K562 (cell line): ENCODE measurements at regions not wholly inside any gene's neighbourhood (a gene's known extent, or its start where the extent isn't known, plus 50 kb on each side); places are given as distances from the start of the nearest gene placed in this dataset.

Experiments
- TF ChIP-seq, protein P1 (sequence below): fragments of 450-650 bp; IDR thresholded peaks from 2 replicates; pipeline ENCODE4 v1.6.1; 2016; ENCODE audit warnings: mild to moderate bottlenecking, moderate library complexity

GRCh38 chr7:127447326-127447945, 54.9 kb upstream of the ZNF800 start (continued):
- TF ChIP-seq, protein P1, sequence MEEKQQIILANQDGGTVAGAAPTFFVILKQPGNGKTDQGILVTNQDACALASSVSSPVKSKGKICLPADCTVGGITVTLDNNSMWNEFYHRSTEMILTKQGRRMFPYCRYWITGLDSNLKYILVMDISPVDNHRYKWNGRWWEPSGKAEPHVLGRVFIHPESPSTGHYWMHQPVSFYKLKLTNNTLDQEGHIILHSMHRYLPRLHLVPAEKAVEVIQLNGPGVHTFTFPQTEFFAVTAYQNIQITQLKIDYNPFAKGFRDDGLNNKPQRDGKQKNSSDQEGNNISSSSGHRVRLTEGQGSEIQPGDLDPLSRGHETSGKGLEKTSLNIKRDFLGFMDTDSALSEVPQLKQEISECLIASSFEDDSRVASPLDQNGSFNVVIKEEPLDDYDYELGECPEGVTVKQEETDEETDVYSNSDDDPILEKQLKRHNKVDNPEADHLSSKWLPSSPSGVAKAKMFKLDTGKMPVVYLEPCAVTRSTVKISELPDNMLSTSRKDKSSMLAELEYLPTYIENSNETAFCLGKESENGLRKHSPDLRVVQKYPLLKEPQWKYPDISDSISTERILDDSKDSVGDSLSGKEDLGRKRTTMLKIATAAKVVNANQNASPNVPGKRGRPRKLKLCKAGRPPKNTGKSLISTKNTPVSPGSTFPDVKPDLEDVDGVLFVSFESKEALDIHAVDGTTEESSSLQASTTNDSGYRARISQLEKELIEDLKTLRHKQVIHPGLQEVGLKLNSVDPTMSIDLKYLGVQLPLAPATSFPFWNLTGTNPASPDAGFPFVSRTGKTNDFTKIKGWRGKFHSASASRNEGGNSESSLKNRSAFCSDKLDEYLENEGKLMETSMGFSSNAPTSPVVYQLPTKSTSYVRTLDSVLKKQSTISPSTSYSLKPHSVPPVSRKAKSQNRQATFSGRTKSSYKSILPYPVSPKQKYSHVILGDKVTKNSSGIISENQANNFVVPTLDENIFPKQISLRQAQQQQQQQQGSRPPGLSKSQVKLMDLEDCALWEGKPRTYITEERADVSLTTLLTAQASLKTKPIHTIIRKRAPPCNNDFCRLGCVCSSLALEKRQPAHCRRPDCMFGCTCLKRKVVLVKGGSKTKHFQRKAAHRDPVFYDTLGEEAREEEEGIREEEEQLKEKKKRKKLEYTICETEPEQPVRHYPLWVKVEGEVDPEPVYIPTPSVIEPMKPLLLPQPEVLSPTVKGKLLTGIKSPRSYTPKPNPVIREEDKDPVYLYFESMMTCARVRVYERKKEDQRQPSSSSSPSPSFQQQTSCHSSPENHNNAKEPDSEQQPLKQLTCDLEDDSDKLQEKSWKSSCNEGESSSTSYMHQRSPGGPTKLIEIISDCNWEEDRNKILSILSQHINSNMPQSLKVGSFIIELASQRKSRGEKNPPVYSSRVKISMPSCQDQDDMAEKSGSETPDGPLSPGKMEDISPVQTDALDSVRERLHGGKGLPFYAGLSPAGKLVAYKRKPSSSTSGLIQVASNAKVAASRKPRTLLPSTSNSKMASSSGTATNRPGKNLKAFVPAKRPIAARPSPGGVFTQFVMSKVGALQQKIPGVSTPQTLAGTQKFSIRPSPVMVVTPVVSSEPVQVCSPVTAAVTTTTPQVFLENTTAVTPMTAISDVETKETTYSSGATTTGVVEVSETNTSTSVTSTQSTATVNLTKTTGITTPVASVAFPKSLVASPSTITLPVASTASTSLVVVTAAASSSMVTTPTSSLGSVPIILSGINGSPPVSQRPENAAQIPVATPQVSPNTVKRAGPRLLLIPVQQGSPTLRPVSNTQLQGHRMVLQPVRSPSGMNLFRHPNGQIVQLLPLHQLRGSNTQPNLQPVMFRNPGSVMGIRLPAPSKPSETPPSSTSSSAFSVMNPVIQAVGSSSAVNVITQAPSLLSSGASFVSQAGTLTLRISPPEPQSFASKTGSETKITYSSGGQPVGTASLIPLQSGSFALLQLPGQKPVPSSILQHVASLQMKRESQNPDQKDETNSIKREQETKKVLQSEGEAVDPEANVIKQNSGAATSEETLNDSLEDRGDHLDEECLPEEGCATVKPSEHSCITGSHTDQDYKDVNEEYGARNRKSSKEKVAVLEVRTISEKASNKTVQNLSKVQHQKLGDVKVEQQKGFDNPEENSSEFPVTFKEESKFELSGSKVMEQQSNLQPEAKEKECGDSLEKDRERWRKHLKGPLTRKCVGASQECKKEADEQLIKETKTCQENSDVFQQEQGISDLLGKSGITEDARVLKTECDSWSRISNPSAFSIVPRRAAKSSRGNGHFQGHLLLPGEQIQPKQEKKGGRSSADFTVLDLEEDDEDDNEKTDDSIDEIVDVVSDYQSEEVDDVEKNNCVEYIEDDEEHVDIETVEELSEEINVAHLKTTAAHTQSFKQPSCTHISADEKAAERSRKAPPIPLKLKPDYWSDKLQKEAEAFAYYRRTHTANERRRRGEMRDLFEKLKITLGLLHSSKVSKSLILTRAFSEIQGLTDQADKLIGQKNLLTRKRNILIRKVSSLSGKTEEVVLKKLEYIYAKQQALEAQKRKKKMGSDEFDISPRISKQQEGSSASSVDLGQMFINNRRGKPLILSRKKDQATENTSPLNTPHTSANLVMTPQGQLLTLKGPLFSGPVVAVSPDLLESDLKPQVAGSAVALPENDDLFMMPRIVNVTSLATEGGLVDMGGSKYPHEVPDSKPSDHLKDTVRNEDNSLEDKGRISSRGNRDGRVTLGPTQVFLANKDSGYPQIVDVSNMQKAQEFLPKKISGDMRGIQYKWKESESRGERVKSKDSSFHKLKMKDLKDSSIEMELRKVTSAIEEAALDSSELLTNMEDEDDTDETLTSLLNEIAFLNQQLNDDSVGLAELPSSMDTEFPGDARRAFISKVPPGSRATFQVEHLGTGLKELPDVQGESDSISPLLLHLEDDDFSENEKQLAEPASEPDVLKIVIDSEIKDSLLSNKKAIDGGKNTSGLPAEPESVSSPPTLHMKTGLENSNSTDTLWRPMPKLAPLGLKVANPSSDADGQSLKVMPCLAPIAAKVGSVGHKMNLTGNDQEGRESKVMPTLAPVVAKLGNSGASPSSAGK: no peak
